A549 (cell line): ENCODE measurements at regions not wholly inside any gene's neighbourhood (a gene's known extent, or its start where the extent isn't known, plus 50 kb on each side); places are given as distances from the start of the nearest gene placed in this dataset.

Experiments
- CEBPB ChIP-seq, 2 experiments: fragments of >200 bp in 1 of 2; sonication (Bioruptor Twin) in 1 of 2; formaldehyde crosslinking in 1 of 2; IDR thresholded peaks; 2 replicates each; pipeline ENCODE4 v1.6.1; 2012 to 2016
- CHD2 ChIP-seq: fragments of 150-350 bp; IDR thresholded peaks from 2 replicates; pipeline ENCODE4 v1.6.1; 2014; ENCODE audit warnings: low read length; ENCODE audit not compliant: partially characterized antibody
- NFE2L2 ChIP-seq: fragments of 150-350 bp; conservative IDR thresholded peaks from 2 replicates; pipeline ENCODE4 v1.6.1; 2014; ENCODE audit warnings: low read length
- RFX5 ChIP-seq: fragments of 450-650 bp; IDR thresholded peaks from 2 replicates; pipeline ENCODE4 v1.7.1; 2014; ENCODE audit warnings: antibody characterized with exemption, mild to moderate bottlenecking, moderate library complexity
- TF ChIP-seq, protein P1 (sequence below): IDR thresholded peaks from 2 replicates; pipeline ENCODE4 v1.6.1; 2012
- TF ChIP-seq, protein P2 (sequence below): fragments of >200 bp; sonication (Bioruptor Twin); formaldehyde crosslinking; IDR thresholded peaks from 3 replicates; pipeline ENCODE4 v1.5.1; 2016

DNA sequence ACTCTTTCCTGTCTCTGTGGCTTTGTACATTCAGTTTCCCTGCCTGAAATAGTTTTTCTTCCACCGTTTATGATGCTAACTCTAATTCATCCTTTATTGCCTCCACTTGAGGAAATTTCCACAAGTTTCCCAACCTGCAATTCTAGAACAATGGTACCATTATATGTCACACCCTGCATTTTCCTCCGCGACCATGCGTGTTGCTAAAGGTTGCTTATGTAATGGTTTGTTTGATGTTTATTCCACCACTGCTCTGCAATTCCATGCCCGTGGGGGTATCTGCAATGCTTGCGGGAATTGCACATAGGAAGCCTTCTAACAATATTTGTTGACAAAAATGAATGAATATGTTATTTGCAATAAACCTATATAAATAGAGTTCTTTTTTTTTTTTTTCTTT is 69.5 kb upstream of the ST8SIA6 start:
- TF ChIP-seq CEBPB (IDR thresholded peaks at IDR 0.05) (no peak), RFX5 (no peak), CHD2 (no peak), NFE2L2 (no peak)
- TF ChIP-seq, protein P1, sequence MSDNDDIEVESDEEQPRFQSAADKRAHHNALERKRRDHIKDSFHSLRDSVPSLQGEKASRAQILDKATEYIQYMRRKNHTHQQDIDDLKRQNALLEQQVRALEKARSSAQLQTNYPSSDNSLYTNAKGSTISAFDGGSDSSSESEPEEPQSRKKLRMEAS: no peak
- TF ChIP-seq, protein P2, sequence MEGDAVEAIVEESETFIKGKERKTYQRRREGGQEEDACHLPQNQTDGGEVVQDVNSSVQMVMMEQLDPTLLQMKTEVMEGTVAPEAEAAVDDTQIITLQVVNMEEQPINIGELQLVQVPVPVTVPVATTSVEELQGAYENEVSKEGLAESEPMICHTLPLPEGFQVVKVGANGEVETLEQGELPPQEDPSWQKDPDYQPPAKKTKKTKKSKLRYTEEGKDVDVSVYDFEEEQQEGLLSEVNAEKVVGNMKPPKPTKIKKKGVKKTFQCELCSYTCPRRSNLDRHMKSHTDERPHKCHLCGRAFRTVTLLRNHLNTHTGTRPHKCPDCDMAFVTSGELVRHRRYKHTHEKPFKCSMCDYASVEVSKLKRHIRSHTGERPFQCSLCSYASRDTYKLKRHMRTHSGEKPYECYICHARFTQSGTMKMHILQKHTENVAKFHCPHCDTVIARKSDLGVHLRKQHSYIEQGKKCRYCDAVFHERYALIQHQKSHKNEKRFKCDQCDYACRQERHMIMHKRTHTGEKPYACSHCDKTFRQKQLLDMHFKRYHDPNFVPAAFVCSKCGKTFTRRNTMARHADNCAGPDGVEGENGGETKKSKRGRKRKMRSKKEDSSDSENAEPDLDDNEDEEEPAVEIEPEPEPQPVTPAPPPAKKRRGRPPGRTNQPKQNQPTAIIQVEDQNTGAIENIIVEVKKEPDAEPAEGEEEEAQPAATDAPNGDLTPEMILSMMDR: no peak
